GM18511 (cell line): ENCODE measurements at regions not wholly inside any gene's neighbourhood (a gene's known extent, or its start where the extent isn't known, plus 50 kb on each side); places are given as distances from the start of the nearest gene placed in this dataset.

ENCODE experiments used
- ATAC-seq: cut with Tn5 transposase; IDR thresholded peaks from one replicate; pipeline ENCODE4 v1.9.1; 2021; ENCODE audit warnings: mild to moderate bottlenecking, moderate library complexity; ENCODE audit not compliant: unreplicated experiment

- ATAC-seq = no peak
Measured at GRCh38 chr5:33343676-33344327, 97.0 kb upstream of the TARS1 start.

GRCh38 chr5:33346534-33346933, 94.2 kb upstream of the TARS1 start:
- ATAC-seq = no peak

GRCh38 chr5:33361781-33362180, 79.0 kb upstream of the TARS1 start:
- ATAC-seq = no peak

- no peak for ATAC-seq
Measured at GRCh38 chr5:33362915-33363314, 77.8 kb upstream of the TARS1 start.

GRCh38 chr5:33363537-33363936, 77.2 kb upstream of the TARS1 start:
- ATAC-seq = no peak

GRCh38 chr5:33364406-33364805, 76.4 kb upstream of the TARS1 start:
- no peak for ATAC-seq

- no peak for ATAC-seq
Measured at GRCh38 chr5:33367416-33367815, 73.3 kb upstream of the TARS1 start.

GRCh38 chr5:33369485-33370465, 71.0 kb upstream of the TARS1 start:
- ATAC-seq = no peak

GRCh38 chr5:33370466-33370859, 70.3 kb upstream of the TARS1 start:
- ATAC-seq = no peak

GRCh38 chr5:33371660-33372059, 69.1 kb upstream of the TARS1 start:
- no peak for ATAC-seq

GRCh38 chr5:33372721-33373472, 67.9 kb upstream of the TARS1 start:
- no peak for ATAC-seq

- ATAC-seq = no peak
Measured at GRCh38 chr5:33375900-33376299, 64.9 kb upstream of the TARS1 start.

GRCh38 chr5:33379757-33380156, 61.0 kb upstream of the TARS1 start:
- ATAC-seq = no peak

GRCh38 chr5:33381243-33381642, 59.5 kb upstream of the TARS1 start:
- ATAC-seq = no peak
